ENCODE measurements at regions not wholly inside any gene's neighbourhood (a gene's known extent, or its start where the extent isn't known, plus 50 kb on each side); places are given as distances from the start of the nearest gene placed in this dataset.

GRCh38 chr3:144362126-144362525 is 390.5 kb downstream of the DIPK2A start:
- Histone ChIP-seq H3K27ac (ENCODE audit: insufficient read length, low read depth, low read length) (no peak overlapping the region), H2BK5ac (ENCODE audit: insufficient read length, low read length) (no peak overlapping the region), H3T11ph (ENCODE audit: low read length) (no peak overlapping the region), H3K79me2 (ENCODE audit: insufficient read depth, low read length) (no peaks in the 10 kb centered on the region), H2AFZ (ENCODE audit: low read length) (no peak overlapping the region), H4K8ac (replicated peaks; ENCODE audit: insufficient read length, low read depth, low read length) (no peak overlapping the region), H3K18ac (ENCODE audit: insufficient read length, low read depth, low read length) (no peak overlapping the region), H3K4me2 (ENCODE audit: insufficient read depth, insufficient read length, low read length) (no peak overlapping the region), H4K5ac (ENCODE audit: insufficient read length, low read depth, low read length) (no peak overlapping the region), H2BK20ac (ENCODE audit: low read depth, low read length, poor library complexity, severe bottlenecking) (no peak overlapping the region), H4K91ac (ENCODE audit: insufficient read length, low read depth, low read length) (no peak overlapping the region), H2AK5ac (ENCODE audit: insufficient read length, low read length) (no peak overlapping the region), H2BK120ac (ENCODE audit: low read depth, low read length, poor library complexity, severe bottlenecking) (no peak overlapping the region), H3K23ac (ENCODE audit: insufficient read length, low read depth, low read length) (no peak overlapping the region), H3K56ac (ENCODE audit: insufficient read length, low read depth, low read length) (no peak overlapping the region), H3K79me1 (ENCODE audit: insufficient read depth, low read depth, low read length, poor library complexity, severe bottlenecking) (no peaks in the 10 kb centered on the region), H3K9me3 (ENCODE audit: control insufficient read depth, low read depth, low read length) (no peaks in the 10 kb centered on the region), H3K27me3 (ENCODE audit: insufficient read depth, low read length) (no peaks in the 10 kb centered on the region), H2BK15ac (ENCODE audit: low read depth, low read length) (no peak overlapping the region), H3K4ac (ENCODE audit: low read depth, low read length) (no peak overlapping the region), H3K9ac (ENCODE audit: extremely low read depth, insufficient read length, low read length) (no peak overlapping the region), H4K20me1 (ENCODE audit: control insufficient read depth, insufficient read depth, insufficient read length) (no peaks in the 10 kb centered on the region), H3K14ac (ENCODE audit: insufficient read depth, low read length) (no peak overlapping the region), H2BK12ac (ENCODE audit: insufficient read length, low read depth, low read length) (no peak overlapping the region), H3K4me1 (ENCODE audit: insufficient read depth, low read length) (no peaks in the 10 kb centered on the region), H3K23me2 (ENCODE audit: insufficient read length, low read depth, low read length, poor library complexity, severe bottlenecking) (no peaks in the 10 kb centered on the region)
- peaks cover 0 to 4% (median 2%) of the 10 kb centered on the region in 3 experiments; a peak in 2 of 7 replicates for H3K36me3 Mint-ChIP-seq (ENCODE audit: insufficient read depth in 1 of 3, low read depth in 3 of 3)
- no peak overlapping the region for H3K27ac Mint-ChIP-seq
- WGBS (ENCODE audit: extremely low coverage, insufficient read length, low lambda C conversion rate), result no CpG with 5 or more reads among the region's 3 CpGs
- no peaks in the 10 kb centered on the region; the same call in 1 of the 2 replicates for H3K27me3 Mint-ChIP-seq (ENCODE audit: low read depth)
- no peak for DNase-seq
- H3K9me3 Mint-ChIP-seq, result peaks cover 3 to 6% of the 10 kb centered on the region in 2 experiments; a peak in 3 of 5 replicates
- TF ChIP-seq CTCF (conservative IDR thresholded peaks at IDR 0.05), result no peak
- no peak overlapping the region for H3K4me3 Mint-ChIP-seq
- H3K4me1 Mint-ChIP-seq, result no peaks in the 10 kb centered on the region

Data from H9 (cell line).